ENCODE measurements at regions not wholly inside any gene's neighbourhood (a gene's known extent, or its start where the extent isn't known, plus 50 kb on each side); places are given as distances from the start of the nearest gene placed in this dataset.

DNA sequence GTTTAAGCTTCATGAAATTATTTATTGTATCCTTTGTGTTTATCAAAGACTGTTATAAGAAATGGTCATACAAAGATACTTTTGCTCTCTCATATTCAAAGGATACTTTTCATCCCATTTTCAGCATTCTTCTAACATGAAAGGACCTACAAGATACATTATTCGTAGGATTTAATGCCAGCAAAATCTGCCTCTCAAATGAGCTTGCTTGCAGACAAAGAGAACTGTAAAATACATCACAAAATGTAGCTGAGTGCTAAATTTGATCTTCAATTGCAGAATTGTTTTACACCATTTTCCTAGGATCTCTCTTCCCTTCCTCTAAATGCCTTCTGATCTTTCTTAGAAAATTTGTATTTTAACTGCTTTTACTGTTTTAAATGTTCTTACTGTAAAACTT lies 333.0 kb upstream of the NAV3 start:
- no peak overlapping the region for H3K4me3 ChIP-seq (ENCODE audit: low read depth, low read length)
- DNase-seq (ENCODE audit: low read depth) = no peak
- TF ChIP-seq CTCF (IDR thresholded peaks at IDR 0.05; ENCODE audit: control insufficient read depth, extremely low read depth, insufficient read depth) = no peak

- no peak for DNase-seq (ENCODE audit: low read depth)
- H3K4me3 ChIP-seq (ENCODE audit: low read depth, low read length) = no peak overlapping the region
Measured at GRCh38 chr12:77496714-77497113, 334.0 kb upstream of the NAV3 start.

DNA sequence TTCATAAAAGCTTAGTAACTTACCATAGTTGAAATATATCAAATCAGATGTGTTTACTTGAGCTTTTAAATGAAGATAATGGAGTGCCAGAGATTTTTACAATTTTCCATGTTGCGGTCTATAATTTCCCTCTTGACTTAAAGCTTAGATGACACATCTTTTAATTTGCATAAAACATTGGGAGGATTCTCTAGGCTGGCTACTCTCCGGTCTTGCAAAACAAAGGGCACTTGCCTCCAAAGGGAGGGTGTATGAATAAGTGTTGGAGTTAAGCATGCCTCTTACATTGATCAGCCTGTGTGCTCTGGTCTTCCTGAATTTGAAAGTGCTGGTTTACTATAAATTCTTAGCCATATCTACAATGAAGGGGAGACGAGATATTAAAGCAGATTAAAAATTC lies 336.4 kb upstream of the NAV3 start:
- DNase-seq (ENCODE audit: low read depth) = no peak
- no peak overlapping the region for H3K4me3 ChIP-seq (ENCODE audit: low read depth, low read length)
- TF ChIP-seq CTCF (IDR thresholded peaks at IDR 0.05; ENCODE audit: control insufficient read depth, extremely low read depth, insufficient read depth) = no peak

More at GRCh38 chr12:77496714-77497113, 334.0 kb upstream of the NAV3 start:
- no peak for TF ChIP-seq CTCF (IDR thresholded peaks at IDR 0.05; ENCODE audit: control insufficient read depth, extremely low read depth, insufficient read depth)

DNA sequence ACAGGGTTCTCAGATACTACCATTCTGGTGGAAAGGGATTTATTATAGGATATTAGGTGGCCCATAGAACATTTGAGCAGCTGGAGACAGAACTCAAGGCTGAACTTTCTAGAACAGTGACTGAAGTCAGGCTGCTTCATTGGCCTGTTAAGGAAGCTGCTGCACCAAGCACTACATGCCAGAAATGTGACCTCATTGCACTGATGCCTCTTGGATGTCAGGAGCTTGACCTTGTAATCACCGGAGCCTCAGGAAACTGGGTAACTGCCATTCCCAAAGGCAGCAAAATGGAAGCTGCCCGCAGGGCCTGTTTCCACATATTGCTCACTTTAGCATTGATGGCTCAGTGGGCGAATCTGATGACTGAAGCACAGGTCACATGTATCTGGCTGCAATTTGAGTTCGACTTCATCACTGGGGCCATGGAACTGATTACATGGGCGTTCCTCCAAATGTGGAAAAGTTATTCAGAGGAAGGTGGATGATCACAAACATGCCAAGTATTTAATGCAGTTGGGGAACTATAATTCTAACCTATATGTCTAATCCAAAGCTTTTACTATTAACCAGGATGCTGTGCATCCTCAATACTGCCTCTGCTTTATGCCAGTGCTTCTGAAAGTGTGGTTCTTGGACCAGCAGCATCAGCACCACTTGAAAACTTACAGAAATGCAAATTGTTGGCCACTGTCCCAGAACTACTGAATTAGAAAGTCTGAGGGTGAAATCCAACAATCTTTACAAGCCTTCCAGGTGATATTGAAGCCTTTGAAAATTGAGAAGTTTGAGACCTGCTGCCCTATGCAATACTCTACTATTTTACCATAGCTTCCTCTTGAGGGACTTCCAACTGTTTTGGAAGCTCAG lies 337.2 kb upstream of the NAV3 start:
- H3K4me3 ChIP-seq (ENCODE audit: low read depth, low read length) = no peak overlapping the region
- TF ChIP-seq CTCF (IDR thresholded peaks at IDR 0.05; ENCODE audit: control insufficient read depth, extremely low read depth, insufficient read depth) = no peak
- DNase-seq (ENCODE audit: low read depth) = no peak

- DNase-seq (ENCODE audit: low read depth) = no peak
- TF ChIP-seq CTCF (IDR thresholded peaks at IDR 0.05; ENCODE audit: control insufficient read depth, extremely low read depth, insufficient read depth) = no peak
- H3K4me3 ChIP-seq (ENCODE audit: low read depth, low read length) = no peak overlapping the region
Measured at GRCh38 chr12:77492536-77492935, 338.2 kb upstream of the NAV3 start.

DNA sequence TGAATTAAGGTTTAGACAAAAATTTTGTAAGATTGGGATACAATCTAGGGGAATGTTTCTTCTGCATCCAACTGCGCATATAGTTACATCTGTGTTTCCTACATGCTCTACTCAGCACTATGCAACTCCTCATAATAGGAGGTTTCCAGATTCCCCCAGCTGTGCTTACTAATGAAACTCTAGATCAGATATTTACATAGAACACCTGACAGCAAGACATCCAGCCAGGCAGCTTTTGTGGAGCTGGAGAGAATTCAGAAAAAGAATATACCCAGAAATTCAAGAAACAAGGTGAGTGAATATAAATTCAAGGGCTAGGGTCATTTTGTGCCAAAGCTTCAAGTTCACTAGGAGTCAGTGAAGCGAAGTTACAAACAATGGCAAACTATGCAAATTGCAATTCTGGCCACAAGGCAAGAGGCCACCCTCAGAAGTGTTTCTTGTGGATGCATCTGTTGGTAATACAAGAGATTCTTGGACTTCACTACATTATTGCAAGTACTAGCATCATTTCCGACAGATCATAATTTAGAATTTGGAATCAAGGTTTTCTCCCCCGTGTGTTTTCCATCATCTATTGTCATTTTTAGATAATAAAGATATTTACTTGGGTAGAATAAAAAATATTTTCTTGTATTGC lies 341.2 kb upstream of the NAV3 start:
- DNase-seq (ENCODE audit: low read depth) = no peak
- H3K4me3 ChIP-seq (ENCODE audit: low read depth, low read length) = no peak overlapping the region
- no peak for TF ChIP-seq CTCF (IDR thresholded peaks at IDR 0.05; ENCODE audit: control insufficient read depth, extremely low read depth, insufficient read depth)

All from LNCaP clone FGC (cell line).